Posterior vena cava (tissue), 2 donors: ENCODE measurements at regions not wholly inside any gene's neighbourhood (a gene's known extent, or its start where the extent isn't known, plus 50 kb on each side); places are given as distances from the start of the nearest gene placed in this dataset.
"Not testable (repeated sequence)": the region's sequence is repeated elsewhere in the genome, so short reads cannot be mapped to it uniquely, and the experiment has no call there.

Experiments used
- DNase-seq: peaks from one replicate; pipeline ENCODE4 v3.0.0-alpha.2; 2020; ENCODE audit warnings: low spot score
- intact Hi-C, 2 donors: fragments of 100-400 bp; cut with DNase I; formaldehyde crosslinking; loops; one replicate each; pipeline versions ENCODE4 v1.14.1 to v1.14.2; 2022 to 2023
- donor health status: DM: yes; HTN: yes; CAD: no.
- donor health status: DM: yes; HTN: yes; CAD: no.

DNA sequence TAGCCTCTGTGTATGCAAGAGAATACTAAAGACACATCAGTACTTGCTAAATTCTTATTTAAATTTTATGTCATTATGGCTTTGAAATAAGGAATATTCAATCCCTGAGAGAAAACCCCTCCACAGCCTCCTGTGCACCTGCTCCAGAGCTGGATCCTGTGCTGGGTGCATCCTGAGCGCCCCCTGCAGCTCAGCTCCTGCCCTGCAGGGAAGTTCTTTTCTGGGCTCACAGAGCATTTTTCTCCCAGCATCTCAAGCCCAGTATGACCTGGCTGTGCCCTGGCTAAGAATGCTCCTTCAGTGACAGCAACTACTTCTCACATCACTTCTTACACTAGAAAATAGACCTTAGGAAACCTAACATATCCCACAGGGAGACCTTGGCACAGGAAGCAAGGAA, 1211.7 kb downstream of the TMEM121 start:
- DNase-seq = no peak
- intact Hi-C loops = no loop called here

DNA sequence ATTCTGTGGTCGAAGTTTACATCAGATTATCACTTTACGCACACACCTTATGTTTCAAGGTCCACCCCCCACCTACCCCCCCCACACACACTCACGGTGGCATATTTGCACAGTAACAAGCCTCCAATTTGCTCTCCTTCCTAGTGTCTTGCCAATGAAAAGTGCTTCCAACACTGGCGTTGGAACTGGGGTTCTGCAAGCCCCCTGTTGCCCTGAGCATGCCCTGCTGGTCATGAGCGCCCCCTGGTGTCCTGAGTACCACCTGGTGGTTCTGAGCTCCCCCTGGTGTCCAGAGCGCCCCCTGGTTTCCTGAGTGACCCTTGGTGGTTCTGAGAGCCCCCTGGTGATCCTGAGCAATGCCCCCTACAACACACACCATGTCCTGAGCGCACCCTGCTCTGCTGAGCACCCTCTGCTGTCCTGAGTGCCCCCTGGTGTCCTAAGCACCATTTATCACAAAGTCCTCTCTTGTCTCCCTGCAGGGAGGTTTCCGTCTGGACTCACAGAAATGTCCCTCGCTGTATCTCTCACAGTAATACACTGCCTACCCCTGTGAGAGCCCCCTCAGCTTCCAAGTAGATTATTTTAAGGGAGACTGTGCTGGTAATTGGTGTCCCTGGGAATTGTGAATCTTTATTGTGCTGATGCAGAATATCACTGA, 1212.3 kb downstream of the TMEM121 start:
- intact Hi-C loops, DNase-seq: not testable (repeated sequence)

- intact Hi-C loops, DNase-seq: not testable (repeated sequence)
Measured at GRCh38 chr14:106741086-106741827, 1214.9 kb downstream of the TMEM121 start.

DNA sequence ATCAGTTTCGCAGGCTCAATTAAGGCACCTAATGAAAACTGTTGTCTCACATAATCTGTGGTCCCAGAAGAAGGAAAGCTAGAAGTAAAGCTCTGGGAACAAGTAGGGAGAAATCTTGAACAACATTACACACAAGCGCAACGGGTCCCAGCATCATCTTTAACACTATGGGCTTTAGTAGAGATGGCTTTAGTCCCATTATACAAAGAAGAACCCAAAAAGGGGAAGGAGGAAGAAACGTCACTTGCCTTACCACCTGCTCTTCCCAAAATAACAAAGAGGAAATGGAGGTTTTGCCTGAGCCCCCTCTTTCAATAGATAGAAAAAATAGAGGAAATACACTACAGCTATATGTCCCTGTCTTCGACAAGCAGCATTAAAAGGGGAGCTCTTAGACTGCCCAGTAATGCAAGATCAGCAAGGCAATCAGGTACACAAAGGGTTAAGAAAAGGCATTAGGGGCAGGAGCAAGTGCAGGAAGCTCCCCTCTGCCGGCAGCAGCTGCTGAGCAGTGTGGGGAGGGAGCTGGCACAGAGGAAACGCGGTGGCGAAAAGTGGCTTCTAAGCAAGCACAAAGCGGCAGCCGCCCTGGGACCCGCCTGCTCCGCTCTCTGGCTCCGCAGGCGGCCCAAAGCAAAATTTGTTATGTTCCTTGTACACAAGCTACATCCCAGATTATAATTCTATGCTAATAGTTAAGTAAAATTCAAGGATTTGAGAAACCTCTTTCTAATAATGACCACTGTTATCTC, 1218.8 kb downstream of the TMEM121 start:
- DNase-seq, intact Hi-C loops: not testable (repeated sequence)

DNA sequence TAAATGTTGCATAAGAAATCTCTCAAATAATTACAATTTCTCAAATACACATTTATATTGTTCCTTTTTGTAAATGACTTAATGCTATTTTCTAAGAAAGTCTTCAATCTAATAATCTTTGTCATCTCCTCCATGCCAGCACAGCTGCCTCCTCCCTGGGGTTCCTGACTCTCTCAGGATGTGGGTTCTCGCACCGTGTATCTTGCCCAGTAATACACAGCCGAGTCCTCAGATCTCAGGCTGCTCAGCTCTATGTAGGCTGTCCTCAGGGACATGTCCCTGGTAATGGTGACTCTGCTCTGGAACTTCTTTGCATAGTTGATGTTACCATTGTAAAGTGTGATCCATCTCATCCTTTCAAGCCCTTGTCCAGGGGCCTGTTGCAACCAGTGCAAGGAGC, 1223.7 kb downstream of the TMEM121 start:
- DNase-seq, intact Hi-C loops: not testable (repeated sequence)

DNA sequence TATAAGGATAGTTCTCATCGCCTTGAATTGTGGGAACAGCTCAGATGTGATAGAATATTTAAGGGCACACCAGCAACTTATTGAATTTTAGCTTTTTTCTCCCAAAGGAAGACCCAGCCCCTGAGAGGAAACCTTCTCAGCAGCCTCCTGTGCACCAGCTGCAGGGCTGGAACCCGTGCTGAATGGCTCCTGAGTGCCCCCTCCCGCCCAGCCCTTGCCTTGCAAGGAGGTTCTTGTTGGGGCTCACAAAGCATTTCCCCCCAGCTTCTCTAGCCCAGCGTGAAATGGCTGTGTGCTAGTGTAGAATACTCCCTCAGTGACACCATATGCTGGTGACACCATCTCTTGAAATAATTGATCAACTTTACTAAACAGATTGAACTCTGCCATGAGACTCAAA, 1227.4 kb downstream of the TMEM121 start:
- DNase-seq, intact Hi-C loops: not testable (repeated sequence)

DNA sequence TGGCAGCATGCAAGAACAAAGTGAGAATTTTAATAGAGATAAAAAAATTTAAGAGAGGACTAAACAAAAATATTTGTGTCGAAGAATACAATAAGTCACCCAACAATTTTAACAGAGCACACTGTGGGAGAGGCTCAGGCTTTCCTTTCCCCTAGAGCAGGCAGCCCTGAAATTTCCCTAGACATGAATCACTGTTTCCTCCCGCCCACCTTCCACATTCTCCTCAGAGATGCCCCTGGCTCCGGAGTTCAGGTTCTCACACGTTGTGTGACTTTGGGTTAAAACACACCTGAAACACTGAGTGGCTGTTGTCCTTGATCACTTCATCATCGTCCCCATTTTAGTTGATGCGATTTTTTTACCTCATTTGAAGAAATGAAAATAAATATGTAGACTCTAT, 1231.1 kb downstream of the TMEM121 start:
- DNase-seq, intact Hi-C loops: not testable (repeated sequence)

GRCh38 chr14:106761886-106762816, 1235.8 kb downstream of the TMEM121 start:
- intact Hi-C loops, DNase-seq: not testable (repeated sequence)

DNA sequence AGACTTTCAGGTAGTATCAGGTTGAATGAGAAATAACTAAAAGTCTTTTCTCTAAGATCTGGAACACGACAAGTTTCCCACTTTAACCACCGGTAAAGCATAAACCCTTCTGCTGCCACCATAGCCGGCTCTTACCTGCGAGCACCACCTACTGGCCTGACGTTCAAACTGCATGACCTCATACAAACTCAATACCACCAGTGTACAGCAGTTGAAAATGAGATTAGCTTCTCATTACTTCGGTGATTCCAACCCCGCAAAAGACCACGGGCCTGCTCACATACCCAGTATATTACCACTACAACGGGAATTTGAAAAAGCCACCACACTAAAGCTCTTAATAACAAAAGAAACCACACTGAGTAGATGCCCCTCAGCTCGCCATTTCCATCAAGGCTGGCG, 1238.6 kb downstream of the TMEM121 start:
- DNase-seq, intact Hi-C loops: not testable (repeated sequence)

DNA sequence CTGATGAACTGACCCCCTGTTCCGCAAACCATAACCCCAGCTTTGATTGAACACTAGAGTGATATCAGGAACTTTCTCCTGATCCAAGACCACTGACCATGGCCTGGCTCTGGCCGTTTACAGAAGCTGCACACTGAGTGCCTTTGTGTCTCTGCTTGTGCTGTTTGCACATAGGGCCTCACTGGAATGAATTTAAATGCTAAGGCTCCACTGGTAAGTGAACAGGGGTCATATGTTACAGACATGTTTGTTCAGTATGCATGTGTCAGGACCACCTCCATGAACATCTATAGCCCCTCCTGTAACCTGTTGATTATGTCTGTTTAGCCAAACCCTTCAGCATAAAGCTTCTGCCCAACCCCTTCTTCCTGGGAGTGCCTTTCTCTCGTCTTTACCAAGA, 1239.8 kb downstream of the TMEM121 start:
- DNase-seq = no peak
- intact Hi-C loops = no loop called here

DNA sequence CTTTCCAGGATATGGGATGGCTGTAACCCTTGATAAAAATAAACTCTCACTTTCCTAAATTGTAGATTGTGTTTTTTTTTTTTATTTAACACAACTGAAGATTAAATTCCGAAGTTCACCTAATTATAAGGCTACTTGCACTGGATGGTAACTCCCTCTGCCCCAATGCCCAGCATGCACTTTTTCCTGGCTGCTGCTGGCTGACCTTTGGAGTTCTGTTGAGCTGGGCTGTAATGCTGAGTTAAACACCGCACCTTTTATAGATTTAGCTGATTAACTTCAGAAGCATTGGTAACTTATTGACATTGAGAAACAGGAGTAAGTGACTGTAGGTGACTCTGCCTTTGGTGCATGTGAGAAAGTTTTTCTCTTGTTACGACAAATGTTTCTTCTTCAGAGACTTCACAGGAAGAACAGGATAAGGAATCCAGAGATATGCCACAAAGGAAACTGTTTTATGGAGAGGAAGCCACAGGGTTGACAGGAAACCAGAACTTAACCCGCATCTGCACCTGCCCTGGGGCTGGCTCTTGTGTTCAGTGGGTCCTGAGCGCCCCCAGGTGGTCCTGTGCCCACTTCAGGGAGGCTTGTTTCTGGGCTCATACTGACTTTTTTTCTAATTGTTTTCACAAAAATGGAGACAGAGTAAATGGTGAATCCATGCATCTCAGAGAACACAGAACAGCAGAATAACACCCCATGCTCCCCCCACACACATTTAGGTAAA, 1240.3 kb downstream of the TMEM121 start:
- DNase-seq, intact Hi-C loops: not testable (repeated sequence)

DNA sequence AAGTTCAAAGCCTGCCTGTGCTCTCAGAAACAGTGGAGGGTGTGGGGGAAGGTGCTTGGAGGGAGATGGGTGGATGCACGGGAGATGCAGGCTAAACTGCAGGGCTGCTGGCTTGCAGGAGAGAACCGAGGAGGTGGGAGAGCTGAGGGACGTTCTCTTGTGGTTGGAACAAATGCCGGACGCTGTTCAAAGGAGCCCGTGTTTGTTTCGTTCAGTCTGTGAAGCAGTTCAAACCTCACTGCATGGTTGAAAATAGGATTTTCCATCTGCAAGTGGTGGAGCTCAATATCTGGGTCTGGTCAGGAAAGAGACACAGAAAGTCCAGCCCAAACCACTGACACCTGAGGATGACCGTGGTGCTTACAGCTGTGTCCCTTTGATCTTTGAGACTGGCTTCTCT, 1241.8 kb downstream of the TMEM121 start:
- DNase-seq, intact Hi-C loops: not testable (repeated sequence)

DNA sequence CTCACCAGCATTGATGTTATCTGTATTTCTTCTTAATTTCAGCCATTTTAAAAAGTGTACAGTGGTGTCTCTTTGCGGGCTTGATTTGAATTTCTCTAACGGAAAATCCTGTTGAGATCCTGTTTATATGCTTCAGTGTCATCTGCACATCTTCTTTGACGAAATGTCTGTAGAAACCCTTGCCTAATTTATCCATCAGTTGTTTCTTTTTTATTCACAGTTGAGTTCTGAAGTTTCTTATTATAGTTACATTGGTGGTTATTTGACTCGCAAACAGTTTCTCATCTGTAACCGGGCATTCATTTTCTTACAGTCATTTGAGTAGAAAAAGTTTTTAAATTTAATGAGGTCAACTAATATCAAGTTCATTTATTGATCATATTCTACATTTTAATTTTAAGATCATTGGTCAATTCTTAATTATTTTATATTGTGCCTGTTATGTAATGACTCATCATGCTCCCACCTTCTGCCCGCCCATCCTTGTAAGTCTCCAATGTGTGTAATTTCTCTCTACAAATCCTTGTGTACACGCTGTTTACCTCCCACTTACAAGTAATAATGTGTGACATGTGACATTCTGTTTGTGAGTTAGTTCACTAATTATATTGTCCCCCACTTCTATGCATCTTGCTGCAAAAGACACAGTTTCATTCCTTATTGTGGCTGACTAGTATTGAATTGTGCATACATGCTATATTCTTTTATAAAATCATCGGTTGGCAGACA, 1242.8 kb downstream of the TMEM121 start:
- intact Hi-C loops, DNase-seq: not testable (repeated sequence)

GRCh38 chr14:106770158-106770672, 1243.8 kb downstream of the TMEM121 start:
- DNase-seq, intact Hi-C loops: not testable (repeated sequence)

GRCh38 chr14:106774889-106775480, 1248.6 kb downstream of the TMEM121 start:
- intact Hi-C loops, DNase-seq: not testable (repeated sequence)

- DNase-seq = no peak
- intact Hi-C loops = no loop called here
Measured at GRCh38 chr14:106776395-106776983, 1250.1 kb downstream of the TMEM121 start.

DNA sequence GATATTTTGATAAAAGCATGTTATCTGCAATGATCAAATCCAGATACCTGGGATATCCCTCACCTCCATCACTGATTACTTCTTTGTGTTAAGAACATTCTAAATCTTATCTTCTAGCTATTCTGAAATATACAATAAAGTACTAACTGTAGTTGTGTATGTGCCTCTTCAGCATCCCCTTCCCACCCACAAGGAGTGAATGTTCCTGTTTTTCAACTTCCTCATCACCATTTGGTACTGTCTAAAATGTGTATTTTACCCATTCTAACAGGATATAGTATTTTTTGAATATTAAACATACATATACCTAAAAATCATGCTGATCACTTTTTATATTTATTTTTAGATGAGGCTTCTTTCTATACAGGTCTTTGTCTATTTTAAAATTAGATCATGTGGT, 1252.6 kb downstream of the TMEM121 start:
- DNase-seq = no peak
- intact Hi-C loops = no loop called here
